ENCODE measurements at regions not wholly inside any gene's neighbourhood (a gene's known extent, or its start where the extent isn't known, plus 50 kb on each side); places are given as distances from the start of the nearest gene placed in this dataset.

GRCh38 chr1:30525631-30525970 lies 197.8 kb downstream of the MATN1 start:
- TF ChIP-seq BCL11A (IDR thresholded peaks at IDR 0.05; ENCODE audit: low read depth, low read length) (no peak), REST (IDR thresholded peaks at IDR 0.05; ENCODE audit: low read depth, low read length) (no peak), EP300 (IDR thresholded peaks at IDR 0.05; ENCODE audit: borderline replicate concordance in 1 of 2, control insufficient read depth in 1 of 2, low read depth in 2 of 2, low read length in 2 of 2) (no peak), NR2C1 (IDR thresholded peaks at IDR 0.05) (no peak), ZNF384 (IDR thresholded peaks at IDR 0.05; ENCODE audit: borderline replicate concordance, low read depth, low read length) (no peak)
- TF ChIP-seq, protein P1, sequence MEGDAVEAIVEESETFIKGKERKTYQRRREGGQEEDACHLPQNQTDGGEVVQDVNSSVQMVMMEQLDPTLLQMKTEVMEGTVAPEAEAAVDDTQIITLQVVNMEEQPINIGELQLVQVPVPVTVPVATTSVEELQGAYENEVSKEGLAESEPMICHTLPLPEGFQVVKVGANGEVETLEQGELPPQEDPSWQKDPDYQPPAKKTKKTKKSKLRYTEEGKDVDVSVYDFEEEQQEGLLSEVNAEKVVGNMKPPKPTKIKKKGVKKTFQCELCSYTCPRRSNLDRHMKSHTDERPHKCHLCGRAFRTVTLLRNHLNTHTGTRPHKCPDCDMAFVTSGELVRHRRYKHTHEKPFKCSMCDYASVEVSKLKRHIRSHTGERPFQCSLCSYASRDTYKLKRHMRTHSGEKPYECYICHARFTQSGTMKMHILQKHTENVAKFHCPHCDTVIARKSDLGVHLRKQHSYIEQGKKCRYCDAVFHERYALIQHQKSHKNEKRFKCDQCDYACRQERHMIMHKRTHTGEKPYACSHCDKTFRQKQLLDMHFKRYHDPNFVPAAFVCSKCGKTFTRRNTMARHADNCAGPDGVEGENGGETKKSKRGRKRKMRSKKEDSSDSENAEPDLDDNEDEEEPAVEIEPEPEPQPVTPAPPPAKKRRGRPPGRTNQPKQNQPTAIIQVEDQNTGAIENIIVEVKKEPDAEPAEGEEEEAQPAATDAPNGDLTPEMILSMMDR (IDR thresholded peaks at IDR 0.05 in 2 of 3, conservative IDR thresholded peaks at IDR 0.05 in 1 of 3; ENCODE audit: control insufficient read depth in 2 of 3, extremely low read depth in 1 of 3, insufficient read depth in 1 of 3, low read depth in 3 of 3, low read length in 3 of 3) = no peak
